Kasumi-1 (cell line): ENCODE measurements at regions not wholly inside any gene's neighbourhood (a gene's known extent, or its start where the extent isn't known, plus 50 kb on each side); places are given as distances from the start of the nearest gene placed in this dataset.
"Not testable (repeated sequence)": the region's sequence is repeated elsewhere in the genome, so short reads cannot be mapped to it uniquely, and the experiment has no call there.

Source experiments
- DNase-seq, 2 experiments: peaks; one replicate each; lab custom pipeline; 2025; lab: John Stamatoyannopoulos, UW

GRCh38 chr2:43071599-43072550 is 154.5 kb downstream of the ZFP36L2 start:
- no peak for DNase-seq

GRCh38 chr2:43070676-43071502 is 155.5 kb downstream of the ZFP36L2 start:
- no peak for DNase-seq

GRCh38 chr2:43070030-43070429 is 156.4 kb downstream of the ZFP36L2 start:
- no peak for DNase-seq

GRCh38 chr2:43068631-43069517 is 157.5 kb downstream of the ZFP36L2 start:
- no peak for DNase-seq

GRCh38 chr2:43068041-43068533 is 158.3 kb downstream of the ZFP36L2 start:
- DNase-seq: no peak

GRCh38 chr2:43067254-43068040 is 159.0 kb downstream of the ZFP36L2 start:
- no peak for DNase-seq

- DNase-seq: not testable (repeated sequence)
Observed at GRCh38 chr2:43066541-43067253, 159.7 kb downstream of the ZFP36L2 start.

- DNase-seq: no peak
Observed at GRCh38 chr2:43065871-43066270, 160.5 kb downstream of the ZFP36L2 start.

- no peak for DNase-seq
Observed at GRCh38 chr2:43065036-43065435, 161.4 kb downstream of the ZFP36L2 start.

GRCh38 chr2:43063096-43063495 is 163.3 kb downstream of the ZFP36L2 start:
- DNase-seq: not testable (repeated sequence)

GRCh38 chr2:43062058-43062457 is 164.3 kb downstream of the ZFP36L2 start:
- DNase-seq: no peak

- no peak for DNase-seq
Observed at GRCh38 chr2:43060390-43061016, 165.9 kb downstream of the ZFP36L2 start.

- peak; percentile 98 to 99 for DNase-seq
Observed at GRCh38 chr2:43059183-43059897, 167.1 kb downstream of the ZFP36L2 start.

- no peak for DNase-seq
Observed at GRCh38 chr2:43058726-43059110, 167.7 kb downstream of the ZFP36L2 start.

GRCh38 chr2:43057742-43058725 is 168.4 kb downstream of the ZFP36L2 start:
- no peak for DNase-seq

- DNase-seq: no peak
Observed at GRCh38 chr2:43057026-43057741, 169.2 kb downstream of the ZFP36L2 start.

GRCh38 chr2:43055985-43056384 is 170.4 kb downstream of the ZFP36L2 start:
- no peak for DNase-seq
